ENCODE measurements at regions not wholly inside any gene's neighbourhood (a gene's known extent, or its start where the extent isn't known, plus 50 kb on each side); places are given as distances from the start of the nearest gene placed in this dataset.
A peak's percentile ranks its signal among the peaks of the same experiment; 100 is the strongest.
"Not testable (repeated sequence)": the region's sequence is repeated elsewhere in the genome, so short reads cannot be mapped to it uniquely, and the experiment has no call there.

GRCh38 chrX:54640736-54641135 lies 110.7 kb downstream of the GNL3L start:
- peak overlapping the region in 1 of 4 donors; percentile 83 for H3K27ac ChIP-seq
- 64 to 75% methylated on average over 8 of the region's 8 CpGs for WGBS, 2 donors

GRCh38 chrX:54641530-54641929 lies 111.5 kb downstream of the GNL3L start:
- ATAC-seq (no peak), FAIRE-seq (no peak), DNase-seq (no peak)
- no peak for TF ChIP-seq CTCF (IDR thresholded peaks at IDR 0.05)
- intact Hi-C loops (cut with DNase I), result no loop called here
- Histone ChIP-seq H3K36me3 (no peaks in the 10 kb centered on the region), H3K4me1 (no peaks in the 10 kb centered on the region), H3K9me3 (no peaks in the 10 kb centered on the region), H3K27me3 (peaks cover 0 to 8% (median 2%) of the 10 kb centered on the region in 4 donors), H3K27ac (no peak overlapping the region), H3K4me3 (no peak overlapping the region)

More at GRCh38 chrX:54640736-54641135, 110.7 kb downstream of the GNL3L start:
- no peaks in the 10 kb centered on the region for H3K36me3 ChIP-seq
- no peaks in the 10 kb centered on the region for H3K9me3 ChIP-seq
- H3K4me3 ChIP-seq, result no peak overlapping the region
- TF ChIP-seq CTCF (IDR thresholded peaks at IDR 0.05), result no peak
- ATAC-seq (no peak), FAIRE-seq (no peak), DNase-seq (no peak)
- H3K4me1 ChIP-seq, result no peaks in the 10 kb centered on the region
- H3K27me3 ChIP-seq, result peaks cover 0 to 7% (median 2%) of the 10 kb centered on the region in 4 donors
- intact Hi-C loops (cut with DNase I), result no loop called here

GRCh38 chrX:54647607-54648006 lies 117.6 kb downstream of the GNL3L start:
- FAIRE-seq; H3K36me3 ChIP-seq; ATAC-seq; H3K4me1 ChIP-seq; DNase-seq; H3K4me3 ChIP-seq; intact Hi-C loops (cut with DNase I); H3K27ac ChIP-seq; H3K27me3 ChIP-seq; H3K9me3 ChIP-seq: not testable (repeated sequence)
- 83 to 97% methylated on average over 4 of the region's 4 CpGs for WGBS, 2 donors

- no peak for FAIRE-seq
Observed at GRCh38 chrX:54659547-54659946, 129.5 kb downstream of the GNL3L start.

GRCh38 chrX:54675762-54676161 lies 122.3 kb downstream of the ITIH6 start:
- Histone ChIP-seq H3K27me3 (no peaks in the 10 kb centered on the region), H3K36me3 (no peaks in the 10 kb centered on the region), H3K27ac (no peak overlapping the region), H3K4me1 (no peaks in the 10 kb centered on the region), H3K9me3 (no peaks in the 10 kb centered on the region), H3K4me3 (no peak overlapping the region)
- ATAC-seq (no peak), DNase-seq (no peak), FAIRE-seq (no peak)
- 24 to 33% methylated on average over 1 of the region's 1 CpG for whole genome bisulfite sequencing, 2 donors
- intact Hi-C loops (cut with DNase I), result no loop called here
- no peak for TF ChIP-seq CTCF (IDR thresholded peaks at IDR 0.05)

More at GRCh38 chrX:54659547-54659946, 129.5 kb downstream of the GNL3L start:
- whole genome bisulfite sequencing, 2 donors, result 54 to 59% methylated on average over 2 of the region's 2 CpGs
- TF ChIP-seq CTCF (IDR thresholded peaks at IDR 0.05), result no peak
- DNase-seq (no peak), ATAC-seq (no peak)
- Histone ChIP-seq H3K27ac (no peak overlapping the region), H3K36me3 (no peaks in the 10 kb centered on the region), H3K4me3 (no peak overlapping the region), H3K9me3 (no peaks in the 10 kb centered on the region), H3K4me1 (no peaks in the 10 kb centered on the region), H3K27me3 (no peaks in the 10 kb centered on the region)
- intact Hi-C loops (cut with DNase I), result no loop called here

Data from pancreas (tissue), 10 donors.